ENCODE measurements at regions not wholly inside any gene's neighbourhood (a gene's known extent, or its start where the extent isn't known, plus 50 kb on each side); places are given as distances from the start of the nearest gene placed in this dataset.

DNA sequence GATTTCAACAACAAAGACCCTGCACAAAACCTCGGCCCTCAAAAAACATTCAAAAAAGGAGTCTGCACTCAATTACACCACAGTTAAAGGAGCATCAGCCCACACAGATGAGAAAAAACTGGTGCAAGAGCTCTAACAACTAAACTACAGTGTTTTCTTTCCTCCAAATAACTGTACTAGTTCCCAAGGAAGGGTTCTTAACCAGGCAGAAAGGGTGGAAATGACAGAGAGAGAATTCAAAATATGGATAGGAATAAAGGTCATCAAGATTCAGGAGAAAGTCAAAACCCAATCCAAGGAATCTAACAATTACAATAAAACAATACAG is 176.4 kb upstream of the TRPC4 start:
- no peak for ATAC-seq (ENCODE audit: poor library complexity)
- POLR2A ChIA-PET: no interaction called here
- H3K27ac Mint-ChIP-seq: no peak overlapping the region

DNA sequence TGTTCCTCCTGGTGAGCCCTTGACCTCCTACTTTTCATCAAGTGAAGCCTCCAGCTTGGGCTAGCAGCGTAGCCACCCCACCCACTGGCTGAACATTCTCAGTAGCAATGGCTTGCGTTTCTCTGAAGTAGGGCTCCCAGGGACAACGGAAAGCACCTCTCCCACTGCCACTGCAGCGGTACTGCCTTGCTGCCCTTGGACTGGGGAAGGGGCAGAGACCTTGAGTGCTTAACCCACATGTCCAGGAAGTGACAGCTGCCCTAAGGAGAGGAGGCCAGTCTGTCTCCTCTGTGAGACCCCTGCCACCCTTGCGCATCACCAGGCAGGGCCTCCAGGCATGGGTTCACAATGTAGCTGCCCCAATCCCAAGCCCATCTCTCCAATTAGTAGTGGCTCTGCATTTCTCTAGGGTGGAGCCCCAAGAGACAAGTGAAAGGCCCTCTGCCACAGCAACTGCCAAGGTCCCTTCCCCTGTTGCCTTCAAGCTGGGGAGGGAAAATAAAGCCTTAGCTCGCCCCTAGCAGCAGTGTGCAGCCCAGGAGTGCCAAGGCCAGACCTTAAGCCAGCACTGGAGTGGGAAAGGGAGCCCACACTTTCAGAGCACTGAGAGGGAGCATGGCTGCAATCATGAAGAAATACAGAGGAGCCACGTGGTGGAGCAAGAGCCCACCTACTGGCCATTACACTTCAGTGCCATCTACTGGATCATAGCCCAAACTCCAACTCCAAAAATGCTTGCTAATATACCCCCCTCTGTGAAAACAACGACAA is 175.9 kb upstream of the TRPC4 start:
- intact Hi-C loops (cut with DNase I, micrococcal nuclease): no loop called here
- Histone ChIP-seq H3K4me1 (ENCODE audit: insufficient read depth, low read length) (no peaks in the 10 kb centered on the region), H3K9me3 (ENCODE audit: control insufficient read depth in 1 of 2, insufficient read depth in 1 of 2, low read length in 2 of 2) (peaks cover 5 to 18% of the 10 kb centered on the region in 2 experiments), H3K4me3 (ENCODE audit: low read length) (no peak overlapping the region), H3K27me3 (ENCODE audit: control insufficient read depth in 1 of 2, insufficient read depth in 2 of 2, low read length in 2 of 2) (no peaks in the 10 kb centered on the region), H3K36me3 (ENCODE audit: insufficient read depth, low read length) (no peaks in the 10 kb centered on the region), H3K27ac (ENCODE audit: low read depth in 1 of 2, low read length in 2 of 2) (no peak overlapping the region)
- TF ChIP-seq, protein P1, sequence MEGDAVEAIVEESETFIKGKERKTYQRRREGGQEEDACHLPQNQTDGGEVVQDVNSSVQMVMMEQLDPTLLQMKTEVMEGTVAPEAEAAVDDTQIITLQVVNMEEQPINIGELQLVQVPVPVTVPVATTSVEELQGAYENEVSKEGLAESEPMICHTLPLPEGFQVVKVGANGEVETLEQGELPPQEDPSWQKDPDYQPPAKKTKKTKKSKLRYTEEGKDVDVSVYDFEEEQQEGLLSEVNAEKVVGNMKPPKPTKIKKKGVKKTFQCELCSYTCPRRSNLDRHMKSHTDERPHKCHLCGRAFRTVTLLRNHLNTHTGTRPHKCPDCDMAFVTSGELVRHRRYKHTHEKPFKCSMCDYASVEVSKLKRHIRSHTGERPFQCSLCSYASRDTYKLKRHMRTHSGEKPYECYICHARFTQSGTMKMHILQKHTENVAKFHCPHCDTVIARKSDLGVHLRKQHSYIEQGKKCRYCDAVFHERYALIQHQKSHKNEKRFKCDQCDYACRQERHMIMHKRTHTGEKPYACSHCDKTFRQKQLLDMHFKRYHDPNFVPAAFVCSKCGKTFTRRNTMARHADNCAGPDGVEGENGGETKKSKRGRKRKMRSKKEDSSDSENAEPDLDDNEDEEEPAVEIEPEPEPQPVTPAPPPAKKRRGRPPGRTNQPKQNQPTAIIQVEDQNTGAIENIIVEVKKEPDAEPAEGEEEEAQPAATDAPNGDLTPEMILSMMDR (IDR thresholded peaks at IDR 0.05): no peak
- Mint-ChIP-seq H3K36me3 (ENCODE audit: low read depth) (no peaks in the 10 kb centered on the region), H3K27ac (no peak overlapping the region), H3K4me3 (no peak overlapping the region), H3K4me1 (ENCODE audit: low read depth) (no peaks in the 10 kb centered on the region), H3K27me3 (no peaks in the 10 kb centered on the region), H3K9me3 (peaks cover 15% of the 10 kb centered on the region)
- DNase-seq (no peak), ATAC-seq (ENCODE audit: poor library complexity) (no peak)
- ChIA-PET POLR2A (no interaction called here), CTCF (no interaction called here)

More for the DNA sequence above, 176.4 kb upstream of the TRPC4 start:
- Mint-ChIP-seq H3K4me1 (ENCODE audit: low read depth) (no peaks in the 10 kb centered on the region), H3K4me3 (no peak overlapping the region), H3K27me3 (no peaks in the 10 kb centered on the region), H3K9me3 (peaks cover 15% of the 10 kb centered on the region), H3K36me3 (ENCODE audit: low read depth) (no peaks in the 10 kb centered on the region)
- CTCF ChIA-PET: no interaction called here
- Histone ChIP-seq H3K27me3 (ENCODE audit: control insufficient read depth in 1 of 2, insufficient read depth in 2 of 2, low read length in 2 of 2) (no peaks in the 10 kb centered on the region), H3K27ac (ENCODE audit: low read depth in 1 of 2, low read length in 2 of 2) (no peak overlapping the region), H3K4me3 (ENCODE audit: low read length) (no peak overlapping the region), H3K36me3 (ENCODE audit: insufficient read depth, low read length) (no peaks in the 10 kb centered on the region), H3K9me3 (ENCODE audit: control insufficient read depth in 1 of 2, insufficient read depth in 1 of 2, low read length in 2 of 2) (peaks cover 1 to 18% of the 10 kb centered on the region in 2 experiments), H3K4me1 (ENCODE audit: insufficient read depth, low read length) (no peaks in the 10 kb centered on the region)
- DNase-seq: no peak
- intact Hi-C loops (cut with DNase I, micrococcal nuclease): no loop called here
- TF ChIP-seq, protein P1 (IDR thresholded peaks at IDR 0.05): no peak

DNA sequence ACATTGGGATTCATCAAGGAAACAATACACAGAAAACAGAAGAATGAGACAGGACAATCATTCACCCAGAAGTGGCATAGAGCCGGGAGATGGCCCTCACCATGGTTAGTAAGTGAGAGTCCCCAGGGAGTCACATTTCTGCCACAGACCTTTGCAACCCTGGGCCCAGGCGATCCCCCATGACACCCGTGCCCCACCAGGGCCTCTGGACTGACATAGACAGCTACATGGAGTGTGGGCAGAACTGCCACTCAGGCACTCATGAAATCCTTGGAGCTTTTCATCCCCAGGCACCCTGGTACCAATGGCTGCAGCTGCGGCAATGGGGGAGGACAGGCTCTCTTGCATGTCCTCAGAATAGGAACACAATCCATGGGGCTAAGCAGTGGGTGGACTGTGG is 174.5 kb upstream of the TRPC4 start:
- ChIA-PET POLR2A (no interaction called here), CTCF (no interaction called here)
- peaks cover 15% of the 10 kb centered on the region for H3K9me3 Mint-ChIP-seq
- no peaks in the 10 kb centered on the region for H3K27me3 Mint-ChIP-seq
- no peaks in the 10 kb centered on the region for H3K36me3 Mint-ChIP-seq (ENCODE audit: low read depth)
- H3K4me1 ChIP-seq (ENCODE audit: insufficient read depth, low read length): no peaks in the 10 kb centered on the region
- H3K4me1 Mint-ChIP-seq (ENCODE audit: low read depth): no peaks in the 10 kb centered on the region
- DNase-seq (no peak), ATAC-seq (ENCODE audit: poor library complexity) (no peak)
- no peak overlapping the region for H3K27ac Mint-ChIP-seq
- H3K27me3 ChIP-seq (ENCODE audit: control insufficient read depth in 1 of 2, insufficient read depth in 2 of 2, low read length in 2 of 2): no peaks in the 10 kb centered on the region
- TF ChIP-seq, protein P1 (IDR thresholded peaks at IDR 0.05): no peak
- H3K4me3 ChIP-seq (ENCODE audit: low read length): no peak overlapping the region
- no peaks in the 10 kb centered on the region for H3K36me3 ChIP-seq (ENCODE audit: insufficient read depth, low read length)
- H3K9me3 ChIP-seq (ENCODE audit: control insufficient read depth in 1 of 2, insufficient read depth in 1 of 2, low read length in 2 of 2): peaks cover 5 to 18% of the 10 kb centered on the region in 2 experiments
- no peak overlapping the region for H3K4me3 Mint-ChIP-seq
- no peak overlapping the region for H3K27ac ChIP-seq (ENCODE audit: low read depth in 1 of 2, low read length in 2 of 2)
- intact Hi-C loops (cut with DNase I, micrococcal nuclease): no loop called here

Measured in CD4-positive, alpha-beta T cell (primary cell).